ENCODE measurements at regions not wholly inside any gene's neighbourhood (a gene's known extent, or its start where the extent isn't known, plus 50 kb on each side); places are given as distances from the start of the nearest gene placed in this dataset.
"Not testable (repeated sequence)": the region's sequence is repeated elsewhere in the genome, so short reads cannot be mapped to it uniquely, and the experiment has no call there.

GRCh38 chr10:131041031-131041430, 270.5 kb downstream of the TCERG1L start:
- TF ChIP-seq, protein P1, sequence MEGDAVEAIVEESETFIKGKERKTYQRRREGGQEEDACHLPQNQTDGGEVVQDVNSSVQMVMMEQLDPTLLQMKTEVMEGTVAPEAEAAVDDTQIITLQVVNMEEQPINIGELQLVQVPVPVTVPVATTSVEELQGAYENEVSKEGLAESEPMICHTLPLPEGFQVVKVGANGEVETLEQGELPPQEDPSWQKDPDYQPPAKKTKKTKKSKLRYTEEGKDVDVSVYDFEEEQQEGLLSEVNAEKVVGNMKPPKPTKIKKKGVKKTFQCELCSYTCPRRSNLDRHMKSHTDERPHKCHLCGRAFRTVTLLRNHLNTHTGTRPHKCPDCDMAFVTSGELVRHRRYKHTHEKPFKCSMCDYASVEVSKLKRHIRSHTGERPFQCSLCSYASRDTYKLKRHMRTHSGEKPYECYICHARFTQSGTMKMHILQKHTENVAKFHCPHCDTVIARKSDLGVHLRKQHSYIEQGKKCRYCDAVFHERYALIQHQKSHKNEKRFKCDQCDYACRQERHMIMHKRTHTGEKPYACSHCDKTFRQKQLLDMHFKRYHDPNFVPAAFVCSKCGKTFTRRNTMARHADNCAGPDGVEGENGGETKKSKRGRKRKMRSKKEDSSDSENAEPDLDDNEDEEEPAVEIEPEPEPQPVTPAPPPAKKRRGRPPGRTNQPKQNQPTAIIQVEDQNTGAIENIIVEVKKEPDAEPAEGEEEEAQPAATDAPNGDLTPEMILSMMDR (IDR thresholded peaks at IDR 0.05; ENCODE audit: extremely low read depth, missing control alignments), result no peak

GRCh38 chr10:131041441-131041840, 270.1 kb downstream of the TCERG1L start:
- TF ChIP-seq, protein P1 (IDR thresholded peaks at IDR 0.05; ENCODE audit: extremely low read depth, missing control alignments), result no peak
- DNase-seq (ENCODE audit: low spot score), result no peak

More at GRCh38 chr10:131041031-131041430, 270.5 kb downstream of the TCERG1L start:
- no peak for DNase-seq (ENCODE audit: low spot score)

GRCh38 chr10:131042015-131042414, 269.5 kb downstream of the TCERG1L start:
- not testable (repeated sequence) for DNase-seq (ENCODE audit: low spot score)
